Transverse colon (tissue), 4 donors: ENCODE measurements at regions not wholly inside any gene's neighbourhood (a gene's known extent, or its start where the extent isn't known, plus 50 kb on each side); places are given as distances from the start of the nearest gene placed in this dataset.

ENCODE experiments used
- DNase-seq: peaks from one replicate; pipeline ENCODE4 v3.0.0-alpha.2; 2019
- H3K27ac ChIP-seq, 4 donors: fragments of 200-600 bp; sonication (generic); 2 replicates each; pipeline ENCODE4 v1.5.1; 2016 to 2018; ENCODE audit warnings: inconsistent platforms in 4 of 4
- H3K27me3 ChIP-seq: fragments of 200-600 bp; sonication (generic); 2 replicates; pipeline ENCODE4 v1.5.1; 2017; ENCODE audit warnings: inconsistent platforms
- H3K36me3 ChIP-seq, 4 donors: fragments of 200-600 bp; sonication (generic); 2 replicates each; pipeline ENCODE4 v1.5.1; 2017 to 2019; ENCODE audit warnings: inconsistent platforms in 4 of 4
- H3K4me1 ChIP-seq, 4 donors: fragments of 200-600 bp; sonication (generic); 2 replicates each; pipeline ENCODE4 v1.5.1; 2017 to 2020; ENCODE audit warnings: inconsistent platforms in 4 of 4
- H3K4me3 ChIP-seq, 4 donors: fragments of 200-600 bp; sonication (generic); 1 replicate in 1 of 4; 2 replicates in 3 of 4; pipeline versions ENCODE4 v1.5.1 to v1.6.1; 2017 to 2019; ENCODE audit warnings: inconsistent platforms in 4 of 4
- H3K9me3 ChIP-seq, 2 donors: fragments of 200-600 bp; sonication (generic); 2 replicates each; pipeline ENCODE4 v1.5.1; 2017 to 2019; ENCODE audit warnings: inconsistent platforms in 2 of 2
- CTCF ChIP-seq, 5 experiments: fragments of 200-600 bp in 3 of 5; fragments of 450-650 bp in 2 of 5; sonication (generic) in 3 of 5; IDR thresholded peaks; 1 replicate in 2 of 5; 2 replicates in 3 of 5; pipeline ENCODE4 v1.5.1; 2016 to 2017; ENCODE audit warnings: antibody characterized with exemption in 5 of 5, inconsistent platforms in 3 of 5, mild to moderate bottlenecking in 2 of 5, moderate library complexity in 1 of 5
- EP300 ChIP-seq: sonication (generic); formaldehyde crosslinking; IDR thresholded peaks from one replicate; pipeline ENCODE4 v1.6.1; 2017; ENCODE audit warnings: antibody characterized with exemption, low read depth
- POLR2A ChIP-seq: fragments of 450-650 bp; IDR thresholded peaks from one replicate; pipeline ENCODE4 v1.6.1; 2016; ENCODE audit warnings: antibody characterized with exemption, mild to moderate bottlenecking, moderate library complexity
- POLR2AphosphoS5 ChIP-seq, 3 donors: sonication (generic); formaldehyde crosslinking; IDR thresholded peaks; one replicate each; pipeline ENCODE4 v1.6.1; 2016; ENCODE audit warnings: antibody characterized with exemption in 3 of 3
- WGBS, 2 donors: methylation state at CpG; one replicate each; pipeline ENCODE4 v1.1.5; 2018; ENCODE audit warnings: low coverage in 1 of 2; 5-methylcytosine and 5-hydroxymethylcytosine counted together
- in situ Hi-C, 4 donors: fragments of 200-750 bp; cut with MboI; loops; one replicate each; pipeline versions ENCODE4 v1.15.0 to v1.15.1; 2017; ENCODE audit warnings: low sequenced_read_pairs in 3 of 4, low pct_ligation_motif_present in 1 of 4, low pct_unique_long_range_greater_than_20kb in 1 of 4
- intact Hi-C: fragments of 100-400 bp; cut with DNase I; formaldehyde crosslinking; loops from one replicate; pipeline ENCODE4 v1.15.1; 2023; ENCODE audit warnings: low total_unique reads

GRCh38 chr1:221503268-221503667, 238.6 kb downstream of the DUSP10 start:
- no peaks in the 10 kb centered on the region for H3K4me1 ChIP-seq
- H3K27me3 ChIP-seq = no peaks in the 10 kb centered on the region
- WGBS, 2 donors = 81% methylated on average over 4 of the region's 4 CpGs; no CpG with 5 or more reads in 1 of the 2 donors
- DNase-seq = no peak
- in situ Hi-C loops (no loop called here), intact Hi-C loops (no loop called here)
- TF ChIP-seq CTCF (IDR thresholded peaks at IDR 0.05) (no peak), POLR2A (no peak), EP300 (no peak), POLR2AphosphoS5 (IDR thresholded peaks at IDR 0.05) (no peak)
- H3K27ac ChIP-seq = no peak overlapping the region
- H3K4me3 ChIP-seq = no peak overlapping the region
- H3K36me3 ChIP-seq = no peaks in the 10 kb centered on the region
- H3K9me3 ChIP-seq = peaks cover 0 to 12% of the 10 kb centered on the region in 2 donors

- no peak for DNase-seq
- 71 to 77% methylated on average over 3 of the region's 3 CpGs for WGBS, 2 donors
- H3K36me3 ChIP-seq = no peaks in the 10 kb centered on the region
- intact Hi-C loops (no loop called here), in situ Hi-C loops (no loop called here)
- peaks cover 0 to 12% of the 10 kb centered on the region in 2 donors for H3K9me3 ChIP-seq
- no peaks in the 10 kb centered on the region for H3K27me3 ChIP-seq
- no peak overlapping the region for H3K4me3 ChIP-seq
- no peak overlapping the region for H3K27ac ChIP-seq
- no peak for TF ChIP-seq POLR2AphosphoS5 (IDR thresholded peaks at IDR 0.05)
- no peak for TF ChIP-seq CTCF (IDR thresholded peaks at IDR 0.05)
- no peak for TF ChIP-seq EP300
- TF ChIP-seq POLR2A = no peak
- no peaks in the 10 kb centered on the region for H3K4me1 ChIP-seq
Measured at GRCh38 chr1:221509575-221510355, 232.1 kb downstream of the DUSP10 start.

GRCh38 chr1:221510793-221511503, 230.9 kb downstream of the DUSP10 start:
- TF ChIP-seq POLR2AphosphoS5 (IDR thresholded peaks at IDR 0.05) (no peak), EP300 (no peak), CTCF (IDR thresholded peaks at IDR 0.05) (no peak), POLR2A (no peak)
- intact Hi-C loops (no loop called here), in situ Hi-C loops (no loop called here)
- WGBS, 2 donors = 52% methylated on average over 2 to 3 of the region's 3 CpGs
- no peak for DNase-seq
- Histone ChIP-seq H3K36me3 (no peaks in the 10 kb centered on the region), H3K4me1 (no peaks in the 10 kb centered on the region), H3K27me3 (no peaks in the 10 kb centered on the region), H3K27ac (no peak overlapping the region), H3K4me3 (no peak overlapping the region), H3K9me3 (peaks cover 0 to 10% of the 10 kb centered on the region in 2 donors)

GRCh38 chr1:221511797-221512196, 230.1 kb downstream of the DUSP10 start:
- WGBS, 2 donors = 61% methylated on average over 3 of the region's 3 CpGs; no CpG with 5 or more reads in 1 of the 2 donors
- H3K4me1 ChIP-seq = no peaks in the 10 kb centered on the region
- no peak for TF ChIP-seq CTCF (IDR thresholded peaks at IDR 0.05)
- no peak for TF ChIP-seq POLR2AphosphoS5 (IDR thresholded peaks at IDR 0.05)
- TF ChIP-seq POLR2A = no peak
- no peak for TF ChIP-seq EP300

More at GRCh38 chr1:221511797-221512196, 230.1 kb downstream of the DUSP10 start:
- DNase-seq = no peak
- Histone ChIP-seq H3K27me3 (no peaks in the 10 kb centered on the region), H3K4me3 (no peak overlapping the region), H3K9me3 (peaks cover 0 to 1% of the 10 kb centered on the region in 2 donors), H3K36me3 (no peaks in the 10 kb centered on the region), H3K27ac (no peak overlapping the region)
- in situ Hi-C loops = no loop called here
- intact Hi-C loops = no loop called here
